Lower lobe of right lung (tissue), 2 donors: ENCODE measurements at regions not wholly inside any gene's neighbourhood (a gene's known extent, or its start where the extent isn't known, plus 50 kb on each side); places are given as distances from the start of the nearest gene placed in this dataset.

Experiments used
- ATAC-seq, 2 donors: fragments of 200-7000 bp; cut with Tn5 transposase; one replicate each; pipeline ENCODE4 v1.9.1; 2020 to 2022; ENCODE audit warnings: mild to moderate bottlenecking in 2 of 2, moderate library complexity in 2 of 2
- DNase-seq: peaks from one replicate; pipeline ENCODE4 v3.0.0-alpha.2; 2020
- H3K27ac ChIP-seq: fragments of 200-600 bp; one replicate; pipeline ENCODE4 v1.8.0; 2022
- H3K27me3 ChIP-seq: fragments of 200-600 bp; one replicate; pipeline ENCODE4 v1.8.0; 2022; ENCODE audit warnings: low read depth
- H3K36me3 ChIP-seq: fragments of 200-600 bp; one replicate; pipeline ENCODE4 v1.8.0; 2022; ENCODE audit warnings: mild to moderate bottlenecking
- H3K4me1 ChIP-seq: fragments of 200-600 bp; one replicate; pipeline ENCODE4 v1.8.0; 2022
- H3K4me3 ChIP-seq: fragments of 200-600 bp; one replicate; pipeline ENCODE4 v1.8.0; 2022; ENCODE audit warnings: mild to moderate bottlenecking
- H3K9me3 ChIP-seq: fragments of 200-600 bp; one replicate; pipeline ENCODE4 v1.8.0; 2022
- CTCF ChIP-seq: fragments of 200-600 bp; IDR thresholded peaks from one replicate; pipeline ENCODE4 v1.8.0; 2022; ENCODE audit warnings: antibody characterized with exemption, mild to moderate bottlenecking
- intact Hi-C: fragments of 100-400 bp; cut with DNase I; formaldehyde crosslinking; loops from one replicate; pipeline ENCODE4 v1.11.0; 2022
- donor health status: DM: no; HTN: yes; CAD: no; lungs with severe emphysema.

DNA sequence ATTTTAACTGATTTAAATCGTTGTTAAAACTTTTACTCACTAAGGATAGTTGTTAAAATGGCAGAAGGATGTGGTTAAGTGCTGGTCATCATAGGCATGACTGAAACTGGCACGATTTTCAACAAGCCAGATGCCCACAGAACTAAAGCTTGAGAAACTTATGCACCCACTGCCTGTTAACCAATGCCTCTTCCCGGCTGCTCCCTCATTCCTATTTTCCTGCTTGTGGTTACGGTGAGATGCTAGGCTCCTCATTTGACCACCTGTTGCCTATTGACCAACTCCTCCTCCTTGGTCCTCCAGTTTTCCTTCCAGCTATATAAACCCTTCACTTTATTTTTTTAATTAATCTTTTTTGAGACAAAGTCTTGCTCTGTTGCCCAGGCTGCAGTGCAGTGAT lies 238.7 kb downstream of the TFCP2L1 start:
- DNase-seq (no peak), ATAC-seq (no peak)
- Histone ChIP-seq H3K27me3 (peaks cover 12% of the 10 kb centered on the region), H3K4me3 (no peak overlapping the region), H3K36me3 (no peaks in the 10 kb centered on the region), H3K9me3 (peaks cover 3% of the 10 kb centered on the region), H3K4me1 (no peaks in the 10 kb centered on the region), H3K27ac (no peak overlapping the region)
- TF ChIP-seq CTCF, result no peak
- intact Hi-C loops, result no loop called here

DNA sequence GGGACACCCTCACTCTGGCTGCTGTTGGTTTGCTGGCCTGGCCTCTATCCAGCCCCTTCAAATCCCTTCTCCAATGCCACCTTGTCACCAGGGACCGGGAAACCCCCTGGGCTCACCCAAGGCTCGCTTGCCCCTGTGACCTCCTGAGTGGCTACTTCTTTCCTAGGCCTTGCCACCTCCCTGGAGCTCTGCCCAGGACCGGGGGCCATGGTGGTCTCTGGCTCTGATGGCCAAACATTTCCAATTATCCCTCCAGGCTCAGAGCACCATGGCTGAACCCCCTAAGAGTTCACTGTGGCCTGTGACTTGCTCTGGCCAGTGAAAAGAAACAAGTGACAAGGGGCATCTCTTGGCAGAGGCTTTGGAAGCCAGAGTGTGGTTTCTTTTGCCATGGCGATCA lies 237.6 kb downstream of the TFCP2L1 start:
- no peak overlapping the region for H3K27ac ChIP-seq
- no peak for ATAC-seq
- H3K36me3 ChIP-seq, result no peaks in the 10 kb centered on the region
- intact Hi-C loops, result no loop called here
- H3K27me3 ChIP-seq, result peaks cover 11% of the 10 kb centered on the region
- H3K4me1 ChIP-seq, result no peaks in the 10 kb centered on the region
- H3K4me3 ChIP-seq, result no peak overlapping the region
- peaks cover 3% of the 10 kb centered on the region for H3K9me3 ChIP-seq
- TF ChIP-seq CTCF, result no peak
- DNase-seq, result no peak

- no peak overlapping the region for H3K27ac ChIP-seq
- H3K36me3 ChIP-seq, result no peaks in the 10 kb centered on the region
- ATAC-seq (no peak), DNase-seq (no peak)
- TF ChIP-seq CTCF, result no peak
- H3K9me3 ChIP-seq, result peaks cover 3% of the 10 kb centered on the region
- H3K27me3 ChIP-seq, result peaks cover 6% of the 10 kb centered on the region
- no peak overlapping the region for H3K4me3 ChIP-seq
- H3K4me1 ChIP-seq, result no peaks in the 10 kb centered on the region
- intact Hi-C loops, result no loop called here
Observed at GRCh38 chr2:121049131-121049530, 235.9 kb downstream of the TFCP2L1 start.

GRCh38 chr2:121049950-121050585 lies 234.9 kb downstream of the TFCP2L1 start:
- no peak for ATAC-seq
- no peak for TF ChIP-seq CTCF
- Histone ChIP-seq H3K27ac (no peak overlapping the region), H3K27me3 (peaks cover 6% of the 10 kb centered on the region), H3K4me3 (no peak overlapping the region), H3K36me3 (no peaks in the 10 kb centered on the region), H3K9me3 (peaks cover 3% of the 10 kb centered on the region), H3K4me1 (no peaks in the 10 kb centered on the region)
- intact Hi-C loops, result no loop called here
- no peak for DNase-seq

GRCh38 chr2:121051311-121051710 lies 233.7 kb downstream of the TFCP2L1 start:
- peaks cover 6% of the 10 kb centered on the region for H3K27me3 ChIP-seq
- H3K4me3 ChIP-seq, result no peak overlapping the region
- peaks cover 3% of the 10 kb centered on the region for H3K9me3 ChIP-seq
- no peaks in the 10 kb centered on the region for H3K4me1 ChIP-seq
- no peak for DNase-seq
- no peak for TF ChIP-seq CTCF
- intact Hi-C loops, result no loop called here
- H3K27ac ChIP-seq, result no peak overlapping the region
- no peak for ATAC-seq
- no peaks in the 10 kb centered on the region for H3K36me3 ChIP-seq
